Naive thymus-derived CD8-positive, alpha-beta T cell (primary cell): ENCODE measurements at regions not wholly inside any gene's neighbourhood (a gene's known extent, or its start where the extent isn't known, plus 50 kb on each side); places are given as distances from the start of the nearest gene placed in this dataset.
A peak's percentile ranks its signal among the peaks of the same experiment; 100 is the strongest.
"Not testable (repeated sequence)": the region's sequence is repeated elsewhere in the genome, so short reads cannot be mapped to it uniquely, and the experiment has no call there.

ENCODE experiments used
- ATAC-seq, 2 donors: fragments of 150-1000 bp; cut with Tn5 transposase in 1 of 2; sonication (Bioruptor Pico), chemical (Tn5 transposase) in 1 of 2; 1 replicate in 1 of 2; 2 replicates in 1 of 2; pipeline ENCODE4 v1.10.0; 2021; ENCODE audit warnings: mild to moderate bottlenecking in 2 of 2, moderate library complexity in 2 of 2
- POLR2A ChIA-PET: fragments of 350-600 bp; sonication (Branson Sonifier 250); formaldehyde crosslinking; loops from one replicate; lab custom pipeline; 2021; ENCODE audit warnings: antibody characterized with exemption; lab: Charles Lee
- DNase-seq, 10 donors: peaks; one replicate each; pipeline versions ENCODE4 v3.0.0 to v3.0.0-alpha.2; 2020 to 2022
- H3K27ac Mint-ChIP-seq, 10 donors: one replicate each; pipeline ENCODE4 v1.8.0; 2020 to 2022; ENCODE audit warnings: mild to moderate bottlenecking in 10 of 10, mixed read lengths in 10 of 10, moderate library complexity in 4 of 10, inconsistent platforms in 1 of 10
- H3K27me3 Mint-ChIP-seq, 5 donors: one replicate each; pipeline ENCODE4 v1.8.0; 2021 to 2022; ENCODE audit warnings: mixed read lengths in 5 of 5
- H3K36me3 Mint-ChIP-seq, 3 donors: one replicate each; pipeline ENCODE4 v1.8.0; 2020 to 2022; ENCODE audit warnings: mixed read lengths in 3 of 3, mild to moderate bottlenecking in 2 of 3, inconsistent platforms in 1 of 3
- H3K4me1 Mint-ChIP-seq, 4 donors: one replicate each; pipeline ENCODE4 v1.8.0; 2021 to 2022; ENCODE audit warnings: mixed read lengths in 4 of 4
- H3K4me3 Mint-ChIP-seq, 10 donors: one replicate each; pipeline ENCODE4 v1.8.0; 2020 to 2022; ENCODE audit warnings: mild to moderate bottlenecking in 10 of 10, mixed read lengths in 10 of 10, moderate library complexity in 6 of 10, inconsistent platforms in 1 of 10
- H3K9me3 Mint-ChIP-seq, 9 donors: one replicate each; pipeline ENCODE4 v1.8.0; 2020 to 2022; ENCODE audit warnings: mixed read lengths in 9 of 9, mild to moderate bottlenecking in 3 of 9, inconsistent platforms in 1 of 9, moderate library complexity in 1 of 9

DNA sequence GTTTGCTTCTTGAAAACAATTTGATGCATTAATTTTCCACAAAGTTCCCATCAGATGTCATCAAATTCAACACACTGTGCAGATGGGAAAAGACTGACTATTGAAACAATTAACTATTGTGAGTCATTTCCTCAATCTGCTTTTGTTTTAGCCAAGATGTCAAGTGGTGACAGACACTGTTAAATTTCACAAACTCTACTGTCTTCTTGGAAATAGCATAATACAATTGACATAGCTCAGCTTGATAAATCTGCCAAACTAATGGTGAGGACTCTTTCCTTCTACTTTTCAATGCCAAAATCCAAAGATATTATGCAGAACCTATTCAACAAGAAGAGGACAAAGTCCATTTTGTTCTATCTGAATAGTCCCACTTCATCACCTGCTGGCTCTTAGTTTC, 242.3 kb downstream of the CAAP1 start:
- Mint-ChIP-seq H3K4me3 (no peak overlapping the region), H3K36me3 (no peaks in the 10 kb centered on the region), H3K9me3 (peaks cover 0 to 10% (median 0%) of the 10 kb centered on the region in 9 donors), H3K4me1 (no peaks in the 10 kb centered on the region), H3K27me3 (peaks cover 0 to 9% (median 5%) of the 10 kb centered on the region in 5 donors), H3K27ac (no peak overlapping the region)
- no peak for ATAC-seq
- POLR2A ChIA-PET, result no interaction called here
- DNase-seq, result no peak

DNA sequence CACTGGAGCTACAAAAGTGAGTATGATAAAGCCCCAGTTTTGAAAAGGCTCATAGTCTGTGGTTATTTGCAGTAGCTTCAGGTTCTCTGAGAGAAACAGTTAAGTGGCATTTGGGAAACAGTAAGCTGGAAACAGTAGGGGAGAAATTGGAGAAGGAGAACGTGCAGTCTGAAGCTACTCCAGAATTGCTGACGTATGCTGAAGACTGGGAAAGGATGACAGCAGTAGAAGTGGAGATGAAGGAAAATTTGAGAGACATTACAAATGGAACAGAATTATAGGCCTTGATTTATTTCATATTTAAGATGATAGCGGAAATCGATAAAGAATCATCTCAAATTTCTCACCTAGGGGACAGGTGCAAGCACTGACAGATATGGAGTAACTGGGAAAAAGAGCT, 248.8 kb downstream of the CAAP1 start:
- Mint-ChIP-seq H3K9me3 (no peaks in the 10 kb centered on the region), H3K4me3 (no peak overlapping the region), H3K36me3 (no peaks in the 10 kb centered on the region), H3K27ac (no peak overlapping the region), H3K27me3 (peaks cover 0 to 13% (median 1%) of the 10 kb centered on the region in 5 donors), H3K4me1 (no peaks in the 10 kb centered on the region)
- POLR2A ChIA-PET, result no interaction called here
- ATAC-seq (no peak), DNase-seq (no peak)

DNA sequence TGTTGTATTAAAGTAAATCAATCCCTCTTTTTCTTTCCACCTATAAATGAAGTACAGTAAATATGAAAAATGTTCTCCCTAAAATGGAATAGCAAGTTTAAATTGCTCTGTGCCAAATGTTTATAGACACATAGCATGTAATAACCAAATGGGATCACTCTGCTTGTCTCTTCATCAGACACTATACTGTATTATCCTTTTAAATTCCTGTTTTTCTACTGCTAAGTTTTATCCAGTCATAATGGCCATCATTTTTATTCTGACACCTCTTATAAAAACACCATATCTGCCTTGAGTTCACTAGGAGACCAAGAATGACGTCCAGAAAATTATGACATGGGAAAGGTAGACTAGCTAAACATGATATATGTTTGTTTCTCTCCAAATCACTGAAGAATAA, 252.8 kb downstream of the CAAP1 start:
- POLR2A ChIA-PET, result no interaction called here
- no peak for ATAC-seq
- peaks cover 0 to 9% (median 1%) of the 10 kb centered on the region in 5 donors for H3K27me3 Mint-ChIP-seq
- no peaks in the 10 kb centered on the region for H3K36me3 Mint-ChIP-seq
- no peak for DNase-seq
- peak overlapping the region in 1 of 10 donors; percentile 54 for H3K27ac Mint-ChIP-seq
- H3K4me3 Mint-ChIP-seq, result no peak overlapping the region
- no peaks in the 10 kb centered on the region for H3K4me1 Mint-ChIP-seq
- peaks cover 0 to 1% (median 0%) of the 10 kb centered on the region in 9 donors for H3K9me3 Mint-ChIP-seq

DNA sequence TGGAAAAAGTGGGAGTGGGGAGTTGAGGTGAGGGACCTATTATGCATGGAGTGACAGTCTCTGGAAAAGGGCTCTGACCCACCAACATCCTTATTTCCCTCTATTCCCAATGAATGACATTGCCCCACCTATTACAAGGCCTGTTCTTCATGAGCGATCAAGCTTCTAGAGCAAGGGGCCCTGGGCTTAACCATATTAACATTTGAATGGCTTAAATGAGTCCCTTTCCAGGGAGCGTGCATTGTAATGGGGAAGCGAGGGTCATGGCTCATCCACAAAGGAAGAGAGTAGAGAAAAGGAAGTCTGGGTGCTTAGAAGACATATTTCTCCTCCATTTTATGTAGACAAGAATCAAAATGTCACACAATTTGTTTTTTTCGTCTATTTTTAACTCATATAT, 255.5 kb downstream of the CAAP1 start:
- no peaks in the 10 kb centered on the region for H3K4me1 Mint-ChIP-seq
- no peaks in the 10 kb centered on the region for H3K36me3 Mint-ChIP-seq
- no peak overlapping the region for H3K27ac Mint-ChIP-seq
- ATAC-seq, result no peak
- no peak for DNase-seq
- POLR2A ChIA-PET, result no interaction called here
- H3K9me3 Mint-ChIP-seq, result peaks cover 0 to 11% (median 0%) of the 10 kb centered on the region in 9 donors
- H3K27me3 Mint-ChIP-seq, result peaks cover 0 to 5% (median 0%) of the 10 kb centered on the region in 5 donors
- no peak overlapping the region for H3K4me3 Mint-ChIP-seq

DNA sequence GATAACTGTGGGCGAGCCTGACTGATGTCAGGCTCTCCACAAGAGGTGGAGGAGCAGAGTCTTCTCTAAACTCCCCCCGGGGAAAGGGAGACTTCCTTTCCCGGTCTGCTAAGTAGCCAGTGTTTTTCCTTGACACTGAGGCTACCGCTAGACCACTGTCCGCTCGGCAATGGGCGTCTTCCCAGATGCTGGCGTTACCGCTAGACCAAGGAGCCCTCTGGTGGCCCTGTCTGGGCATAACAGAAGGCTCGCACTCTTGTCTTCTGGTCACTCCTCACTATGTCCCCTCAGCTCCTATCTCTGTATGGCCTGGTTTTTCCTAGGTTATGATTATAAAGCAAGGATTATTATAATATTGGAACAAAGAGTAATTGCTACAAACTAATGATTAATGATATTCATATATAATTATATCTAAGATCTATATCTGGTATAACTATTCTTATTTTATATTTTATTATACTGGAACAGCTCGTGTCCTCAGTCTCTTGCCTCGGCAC, 278.7 kb downstream of the CAAP1 start:
- H3K4me3 Mint-ChIP-seq, ATAC-seq, H3K36me3 Mint-ChIP-seq, H3K4me1 Mint-ChIP-seq, POLR2A ChIA-PET, H3K27ac Mint-ChIP-seq, DNase-seq: not testable (repeated sequence)
- Mint-ChIP-seq H3K27me3 (peaks cover 0 to 10% (median 0%) of the 10 kb centered on the region in 5 donors), H3K9me3 (peaks cover 0 to 18% (median 0%) of the 10 kb centered on the region in 9 donors)

DNA sequence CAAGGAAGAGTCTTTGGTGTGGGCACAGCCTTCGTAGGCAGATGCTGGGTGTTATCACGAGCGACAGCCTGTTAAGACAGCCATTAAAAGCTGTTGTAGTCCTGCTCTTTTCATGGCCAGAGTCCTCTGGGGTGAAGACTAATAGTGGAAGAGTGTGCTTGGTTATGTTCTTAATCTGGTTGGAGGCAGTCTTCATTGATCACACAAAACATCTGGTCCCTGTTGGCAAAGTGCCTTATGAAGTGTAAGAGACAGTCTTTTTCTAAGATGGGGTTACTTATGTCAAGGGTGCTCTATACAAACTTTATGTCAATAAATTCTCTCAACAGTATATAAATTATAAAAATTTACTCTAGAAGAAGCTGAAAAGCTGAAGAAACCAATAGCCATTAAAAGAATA, 280.4 kb downstream of the CAAP1 start:
- no peak for DNase-seq
- Mint-ChIP-seq H3K4me3 (no peak overlapping the region), H3K9me3 (peaks cover 0 to 18% (median 0%) of the 10 kb centered on the region in 9 donors), H3K27ac (no peak overlapping the region), H3K27me3 (peaks cover 0 to 14% (median 0%) of the 10 kb centered on the region in 5 donors), H3K36me3 (no peaks in the 10 kb centered on the region), H3K4me1 (peaks cover 0 to 4% (median 0%) of the 10 kb centered on the region in 4 donors)
- POLR2A ChIA-PET, result no interaction called here
- no peak for ATAC-seq

DNA sequence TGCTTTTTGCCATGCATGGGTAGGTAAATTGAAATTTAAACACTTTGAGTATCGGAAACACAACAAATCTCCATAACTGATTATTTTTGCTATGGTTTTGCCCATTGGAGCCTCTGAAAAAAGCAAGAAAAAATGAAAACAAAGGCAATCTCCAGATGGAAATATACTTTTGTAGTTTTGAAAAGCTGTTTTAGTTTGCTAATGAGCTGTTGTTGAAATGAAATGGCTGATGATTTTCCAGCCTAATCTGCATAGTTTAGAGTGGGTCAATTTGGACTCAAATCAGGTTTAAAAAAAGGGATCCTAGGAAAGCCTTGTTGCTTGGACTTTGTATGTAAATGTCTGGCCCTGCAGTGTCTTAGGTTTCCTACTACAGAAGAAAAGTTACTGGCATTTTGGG, 285.8 kb downstream of the CAAP1 start:
- H3K27ac Mint-ChIP-seq, result no peak overlapping the region
- H3K4me1 Mint-ChIP-seq, result no peaks in the 10 kb centered on the region
- no peak overlapping the region for H3K4me3 Mint-ChIP-seq
- no peaks in the 10 kb centered on the region for H3K36me3 Mint-ChIP-seq
- H3K9me3 Mint-ChIP-seq, result peaks cover 0 to 8% (median 0%) of the 10 kb centered on the region in 9 donors
- DNase-seq (no peak), ATAC-seq (no peak)
- H3K27me3 Mint-ChIP-seq, result peaks cover 0 to 8% (median 0%) of the 10 kb centered on the region in 5 donors
- POLR2A ChIA-PET, result no interaction called here

DNA sequence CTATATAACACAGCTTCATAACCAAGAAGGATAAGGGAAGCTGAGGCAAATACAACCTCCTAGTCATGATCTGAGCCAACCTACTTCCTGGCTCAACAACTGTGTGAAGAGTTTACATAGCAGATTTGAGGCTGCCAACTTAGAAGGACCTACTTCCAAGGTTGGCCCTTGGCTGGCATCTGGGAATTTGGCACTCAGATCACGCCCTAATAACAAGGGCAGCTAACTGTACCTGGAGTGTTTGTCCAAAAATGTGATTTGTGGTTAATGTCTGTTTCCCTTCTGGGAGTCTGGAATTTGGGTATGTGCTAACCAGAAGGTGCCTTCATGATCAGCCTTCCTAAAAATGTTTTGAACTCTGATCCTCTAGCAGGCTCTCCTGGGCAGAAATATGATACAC, 287.2 kb downstream of the CAAP1 start:
- H3K27me3 Mint-ChIP-seq, result peaks cover 0 to 8% (median 0%) of the 10 kb centered on the region in 5 donors
- H3K36me3 Mint-ChIP-seq, result no peaks in the 10 kb centered on the region
- no peak overlapping the region for H3K4me3 Mint-ChIP-seq
- H3K27ac Mint-ChIP-seq, result no peak overlapping the region
- no peaks in the 10 kb centered on the region for H3K4me1 Mint-ChIP-seq
- DNase-seq, result no peak
- POLR2A ChIA-PET, result no interaction called here
- no peak for ATAC-seq
- peaks cover 0 to 11% (median 0%) of the 10 kb centered on the region in 9 donors for H3K9me3 Mint-ChIP-seq

DNA sequence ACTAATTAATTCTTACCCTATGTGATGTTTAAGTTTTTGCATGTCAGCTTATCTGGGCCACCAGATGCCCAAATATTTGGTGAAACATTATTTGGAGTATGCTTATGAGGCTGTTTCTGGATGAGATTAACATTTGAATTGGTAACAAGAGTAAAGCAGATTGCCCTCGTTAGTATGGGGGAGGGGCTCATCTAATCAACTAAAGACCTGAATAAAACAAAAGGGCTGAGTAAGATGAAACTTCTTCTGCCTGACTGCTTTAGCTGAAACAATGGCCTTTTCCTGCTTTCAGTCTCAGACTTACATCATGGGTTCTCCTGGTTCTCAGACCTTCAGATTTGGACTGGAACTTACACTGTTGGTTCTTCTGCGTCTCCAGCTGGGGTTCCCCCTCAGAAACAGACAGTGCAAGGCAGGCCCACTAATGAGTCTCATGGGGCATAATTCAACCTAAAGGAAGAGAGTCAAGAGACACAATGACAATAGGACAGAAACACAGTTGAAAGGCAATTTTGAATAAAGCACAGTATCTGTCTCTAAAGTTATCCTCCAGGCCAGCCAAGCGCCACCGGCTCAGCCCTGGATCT, 288.4 kb downstream of the CAAP1 start:
- DNase-seq, result no peak
- H3K36me3 Mint-ChIP-seq, result no peaks in the 10 kb centered on the region
- POLR2A ChIA-PET, result no interaction called here
- H3K27ac Mint-ChIP-seq, result no peak overlapping the region
- no peaks in the 10 kb centered on the region for H3K4me1 Mint-ChIP-seq
- ATAC-seq, result no peak
- H3K9me3 Mint-ChIP-seq, result peaks cover 0 to 11% (median under 1%) of the 10 kb centered on the region in 9 donors
- peaks cover 0 to 4% (median 0%) of the 10 kb centered on the region in 5 donors for H3K27me3 Mint-ChIP-seq
- no peak overlapping the region for H3K4me3 Mint-ChIP-seq

DNA sequence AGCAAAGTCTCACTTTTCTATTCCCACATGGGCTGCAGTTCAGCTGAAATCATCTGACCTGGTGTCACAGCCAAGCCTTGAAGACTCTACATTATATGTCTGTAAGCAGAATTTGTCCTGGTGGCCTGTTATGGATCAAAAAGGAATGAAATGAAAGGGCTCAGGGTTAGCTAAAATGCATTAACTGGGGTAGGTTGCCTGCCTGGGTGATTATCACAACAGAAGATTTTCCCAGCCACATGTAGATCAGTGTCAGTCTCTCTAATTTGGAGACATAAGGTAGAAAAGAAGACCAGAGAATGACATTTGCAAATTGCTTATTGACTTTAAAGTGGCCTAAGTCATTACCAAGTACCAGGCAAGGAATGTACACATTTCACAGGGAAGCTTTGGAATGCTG, 289.0 kb downstream of the CAAP1 start:
- Mint-ChIP-seq H3K4me1 (no peaks in the 10 kb centered on the region), H3K4me3 (no peak overlapping the region), H3K9me3 (peaks cover 0 to 11% (median under 1%) of the 10 kb centered on the region in 9 donors), H3K27ac (peak overlapping the region in 1 of 10 donors; percentile 10), H3K36me3 (no peaks in the 10 kb centered on the region), H3K27me3 (peaks cover 0 to 4% (median 0%) of the 10 kb centered on the region in 5 donors)
- DNase-seq (no peak), ATAC-seq (no peak)
- POLR2A ChIA-PET, result no interaction called here

DNA sequence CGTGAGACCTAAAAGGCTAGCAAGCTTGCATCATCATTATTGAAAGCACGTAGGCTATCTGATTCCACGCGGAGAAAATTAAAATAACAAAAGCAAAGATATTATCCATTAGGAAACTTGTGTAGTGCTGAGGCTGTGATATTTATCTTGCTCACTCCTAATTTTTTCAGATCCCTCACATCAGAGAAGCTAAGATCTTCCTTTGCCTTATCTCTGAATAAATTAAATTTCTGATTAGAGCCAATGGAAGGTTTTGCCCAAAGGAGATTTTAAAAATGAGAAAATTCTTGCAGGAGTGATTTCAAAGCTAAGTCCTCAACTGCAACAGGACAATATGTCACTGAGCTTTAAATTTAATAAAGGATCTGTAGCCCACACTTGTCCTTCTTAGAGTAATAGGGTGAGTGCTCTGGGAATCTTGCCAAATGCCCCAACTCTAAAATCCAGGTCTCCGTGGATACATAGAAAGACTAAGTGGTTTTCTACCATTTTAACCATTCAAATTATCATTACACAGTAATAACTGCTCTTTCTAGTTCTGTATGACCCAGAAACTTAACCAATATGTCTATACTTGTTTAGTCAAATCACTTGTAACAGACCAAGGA, 295.0 kb downstream of the CAAP1 start:
- no peak overlapping the region for H3K4me3 Mint-ChIP-seq
- H3K9me3 Mint-ChIP-seq, result peaks cover 2 to 23% (median 12%) of the 10 kb centered on the region in 9 donors
- POLR2A ChIA-PET, result no interaction called here
- H3K27me3 Mint-ChIP-seq, result peaks cover 0 to 3% (median 0%) of the 10 kb centered on the region in 5 donors
- DNase-seq, result no peak
- no peaks in the 10 kb centered on the region for H3K4me1 Mint-ChIP-seq
- no peak for ATAC-seq
- H3K36me3 Mint-ChIP-seq, result peaks cover 0 to 4% (median 0%) of the 10 kb centered on the region in 3 donors
- no peak overlapping the region for H3K27ac Mint-ChIP-seq

DNA sequence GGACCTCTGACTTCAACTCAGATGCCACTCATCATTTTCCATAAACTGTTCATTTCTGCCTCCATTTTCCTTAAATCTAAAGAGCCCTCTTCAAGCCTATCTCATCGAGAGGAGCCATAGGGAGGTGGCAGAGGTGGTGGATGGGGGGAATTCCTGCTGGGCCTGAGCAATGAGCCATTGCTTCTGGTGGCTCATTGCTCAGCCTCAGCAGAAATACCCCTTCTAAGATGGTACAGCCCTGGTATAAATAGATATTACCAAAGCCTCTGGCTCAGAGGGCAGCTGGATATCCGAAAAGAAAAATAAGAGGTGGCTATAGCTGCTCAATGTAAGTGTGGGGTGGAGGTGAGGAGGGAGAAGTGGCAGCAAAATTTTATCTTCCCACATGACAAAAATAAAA, 313.5 kb downstream of the CAAP1 start:
- no peak for ATAC-seq
- Mint-ChIP-seq H3K27ac (no peak overlapping the region), H3K9me3 (peaks cover 0 to 4% (median 0%) of the 10 kb centered on the region in 9 donors), H3K4me3 (no peak overlapping the region), H3K4me1 (no peaks in the 10 kb centered on the region), H3K27me3 (no peaks in the 10 kb centered on the region), H3K36me3 (no peaks in the 10 kb centered on the region)
- POLR2A ChIA-PET, result no interaction called here
- no peak for DNase-seq

DNA sequence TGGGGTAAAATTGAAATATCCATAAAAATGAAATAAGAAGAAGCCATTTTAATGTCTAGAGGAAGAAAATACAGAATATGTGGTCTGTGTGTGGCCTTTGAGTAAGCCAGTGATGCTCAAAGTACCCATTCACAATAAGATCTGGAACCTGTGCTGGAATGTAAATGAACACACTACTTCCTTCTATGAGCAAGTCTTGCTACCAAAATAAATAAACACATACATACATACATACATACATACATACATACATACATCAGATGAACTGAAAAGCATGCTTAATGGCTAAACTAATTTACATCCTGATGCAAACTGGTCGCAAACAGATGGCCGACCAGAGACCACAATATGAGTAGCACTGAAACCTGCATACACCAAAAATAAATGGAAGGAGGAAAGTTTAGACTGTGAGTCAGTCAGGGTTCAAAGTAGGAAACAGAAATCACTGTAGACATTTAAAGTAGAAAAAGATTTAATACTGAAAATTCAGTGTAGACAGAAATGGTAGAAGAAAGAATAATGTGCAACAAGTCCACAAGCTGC, 317.6 kb downstream of the CAAP1 start:
- Mint-ChIP-seq H3K4me1 (no peaks in the 10 kb centered on the region), H3K36me3 (no peaks in the 10 kb centered on the region), H3K9me3 (peaks cover 0 to 3% (median 0%) of the 10 kb centered on the region in 9 donors), H3K27ac (no peak overlapping the region), H3K4me3 (no peak overlapping the region), H3K27me3 (no peaks in the 10 kb centered on the region)
- ATAC-seq, result no peak
- POLR2A ChIA-PET, result no interaction called here
- no peak for DNase-seq
